IMR-90 (cell line): ENCODE measurements at regions not wholly inside any gene's neighbourhood (a gene's known extent, or its start where the extent isn't known, plus 50 kb on each side); places are given as distances from the start of the nearest gene placed in this dataset.

Experiments
- BHLHE40 ChIP-seq: fragments of 150-350 bp; IDR thresholded peaks from 2 replicates; pipeline ENCODE4 v1.6.1; 2016; ENCODE audit warnings: mild to moderate bottlenecking, low read depth, low read length
- CHD1 ChIP-seq: IDR thresholded peaks from 2 replicates; pipeline ENCODE4 v1.6.1; 2012; ENCODE audit warnings: low read depth, low read length, improper control_type of control experiment
- FOS ChIP-seq: fragments of 150-350 bp; IDR thresholded peaks from 2 replicates; pipeline ENCODE4 v1.6.1; 2016; ENCODE audit warnings: low read depth, low read length
- MAFK ChIP-seq: IDR thresholded peaks from 2 replicates; pipeline ENCODE4 v1.6.1; 2012; ENCODE audit warnings: low read depth, low read length, improper control_type of control experiment
- POLR2A ChIP-seq: IDR thresholded peaks from 2 replicates; pipeline ENCODE4 v1.6.1; 2012; ENCODE audit warnings: mild to moderate bottlenecking, low read depth, low read length
- RAD21 ChIP-seq: IDR thresholded peaks from 2 replicates; pipeline ENCODE4 v1.6.1; 2012; ENCODE audit warnings: low read length, improper control_type of control experiment
- RCOR1 ChIP-seq: IDR thresholded peaks from 2 replicates; pipeline ENCODE4 v1.6.1; 2012; ENCODE audit warnings: mild to moderate bottlenecking, low read length, improper control_type of control experiment; ENCODE audit not compliant: insufficient replicate concordance
- SMC3 ChIP-seq: fragments of 150-350 bp; IDR thresholded peaks from 2 replicates; pipeline ENCODE4 v1.6.1; 2016; ENCODE audit warnings: low read depth, mild to moderate bottlenecking, antibody characterized with exemption, low read length, moderate library complexity
- USF2 ChIP-seq: fragments of 150-350 bp; IDR thresholded peaks from 2 replicates; pipeline ENCODE4 v1.6.1; 2017; ENCODE audit warnings: mild to moderate bottlenecking, antibody characterized with exemption, low read length, low read depth
- TF ChIP-seq, protein P1 (sequence below): conservative IDR thresholded peaks from 2 replicates; pipeline ENCODE4 v1.5.1; 2012; ENCODE audit warnings: mild to moderate bottlenecking, low read depth, low read length, improper control_type of control experiment

- TF ChIP-seq CHD1: no peak
- TF ChIP-seq RCOR1: no peak
- TF ChIP-seq, protein P1, sequence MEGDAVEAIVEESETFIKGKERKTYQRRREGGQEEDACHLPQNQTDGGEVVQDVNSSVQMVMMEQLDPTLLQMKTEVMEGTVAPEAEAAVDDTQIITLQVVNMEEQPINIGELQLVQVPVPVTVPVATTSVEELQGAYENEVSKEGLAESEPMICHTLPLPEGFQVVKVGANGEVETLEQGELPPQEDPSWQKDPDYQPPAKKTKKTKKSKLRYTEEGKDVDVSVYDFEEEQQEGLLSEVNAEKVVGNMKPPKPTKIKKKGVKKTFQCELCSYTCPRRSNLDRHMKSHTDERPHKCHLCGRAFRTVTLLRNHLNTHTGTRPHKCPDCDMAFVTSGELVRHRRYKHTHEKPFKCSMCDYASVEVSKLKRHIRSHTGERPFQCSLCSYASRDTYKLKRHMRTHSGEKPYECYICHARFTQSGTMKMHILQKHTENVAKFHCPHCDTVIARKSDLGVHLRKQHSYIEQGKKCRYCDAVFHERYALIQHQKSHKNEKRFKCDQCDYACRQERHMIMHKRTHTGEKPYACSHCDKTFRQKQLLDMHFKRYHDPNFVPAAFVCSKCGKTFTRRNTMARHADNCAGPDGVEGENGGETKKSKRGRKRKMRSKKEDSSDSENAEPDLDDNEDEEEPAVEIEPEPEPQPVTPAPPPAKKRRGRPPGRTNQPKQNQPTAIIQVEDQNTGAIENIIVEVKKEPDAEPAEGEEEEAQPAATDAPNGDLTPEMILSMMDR: no peak
- no peak for TF ChIP-seq POLR2A
- no peak for TF ChIP-seq FOS
- TF ChIP-seq USF2: no peak
- no peak for TF ChIP-seq RAD21
- no peak for TF ChIP-seq SMC3
- TF ChIP-seq MAFK: no peak
- no peak for TF ChIP-seq BHLHE40
These were observed 70.6 kb upstream of the ZNF746 start for GRCh38 chr7:149568218-149568617.
